ENCODE measurements at regions not wholly inside any gene's neighbourhood (a gene's known extent, or its start where the extent isn't known, plus 50 kb on each side); places are given as distances from the start of the nearest gene placed in this dataset.

- TF ChIP-seq CTCF (IDR thresholded peaks at IDR 0.05) (no peak), POLR2AphosphoS5 (IDR thresholded peaks at IDR 0.05) (no peak)
Measured at GRCh38 chr3:8371960-8372463, 129.6 kb upstream of the LMCD1 start.

Measured in upper lobe of left lung (tissue), 4 donors.